ENCODE measurements at regions not wholly inside any gene's neighbourhood (a gene's known extent, or its start where the extent isn't known, plus 50 kb on each side); places are given as distances from the start of the nearest gene placed in this dataset.

DNA sequence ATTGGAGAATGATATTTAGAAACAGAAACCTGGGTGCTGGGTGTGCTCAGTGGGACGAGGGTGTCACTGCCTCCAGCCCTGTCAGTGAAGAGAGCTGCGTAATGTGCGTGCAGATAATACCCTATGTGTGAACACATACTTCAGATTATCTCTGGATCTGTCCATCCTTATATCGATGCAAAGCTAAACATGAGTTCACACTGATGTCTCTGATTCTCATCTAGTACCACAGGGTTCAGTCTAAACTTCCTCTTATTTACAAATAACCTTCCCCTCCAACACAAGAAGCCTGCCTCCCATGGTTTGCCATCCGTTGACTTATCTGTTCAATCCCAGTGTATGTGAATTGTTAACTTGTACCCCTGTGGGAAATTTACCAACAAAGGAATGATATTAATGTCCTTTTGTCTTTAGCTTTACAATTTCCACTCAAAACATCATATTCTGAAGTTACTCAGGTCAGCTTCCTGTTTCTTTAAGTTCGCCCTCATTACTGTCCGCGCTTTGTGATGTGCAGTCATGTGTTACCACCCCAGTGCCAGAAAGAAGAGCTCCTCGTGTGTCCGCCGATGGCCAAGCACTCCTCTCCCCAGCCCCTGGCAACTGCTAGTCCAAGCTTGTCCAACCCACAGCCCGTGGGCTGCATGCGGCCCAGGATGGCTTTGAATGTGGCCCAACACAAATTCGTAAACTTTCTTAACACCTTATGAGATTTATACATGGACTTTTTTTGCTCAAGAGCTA lies 108.2 kb downstream of the RTP5 start:
- TF ChIP-seq RFX5 (IDR thresholded peaks at IDR 0.05) = no peak
- TF ChIP-seq SMC3 (IDR thresholded peaks at IDR 0.05) = no peak
- no peak for TF ChIP-seq CHD2 (IDR thresholded peaks at IDR 0.05; ENCODE audit: low read length, partially characterized antibody)
- no peak for TF ChIP-seq ZFP36 (IDR thresholded peaks at IDR 0.05; ENCODE audit: borderline replicate concordance, partially characterized antibody)
- no peak for TF ChIP-seq FOSL2 (IDR thresholded peaks at IDR 0.05)
- no peak for TF ChIP-seq FOSL2 (CRISPR knock-in tag; IDR thresholded peaks at IDR 0.05)
- TF ChIP-seq FOSB (CRISPR knock-in tag; IDR thresholded peaks at IDR 0.05) = no peak
- no peak for TF ChIP-seq ZSCAN20 (CRISPR knock-in tag; IDR thresholded peaks at IDR 0.05)
- no peak for TF ChIP-seq ZNF302 (CRISPR knock-in tag; IDR thresholded peaks at IDR 0.05)
- no peak for TF ChIP-seq CHD4 (IDR thresholded peaks at IDR 0.05; ENCODE audit: borderline replicate concordance)
- TF ChIP-seq JUN (IDR thresholded peaks at IDR 0.05) = no peak
- TF ChIP-seq, protein P1, sequence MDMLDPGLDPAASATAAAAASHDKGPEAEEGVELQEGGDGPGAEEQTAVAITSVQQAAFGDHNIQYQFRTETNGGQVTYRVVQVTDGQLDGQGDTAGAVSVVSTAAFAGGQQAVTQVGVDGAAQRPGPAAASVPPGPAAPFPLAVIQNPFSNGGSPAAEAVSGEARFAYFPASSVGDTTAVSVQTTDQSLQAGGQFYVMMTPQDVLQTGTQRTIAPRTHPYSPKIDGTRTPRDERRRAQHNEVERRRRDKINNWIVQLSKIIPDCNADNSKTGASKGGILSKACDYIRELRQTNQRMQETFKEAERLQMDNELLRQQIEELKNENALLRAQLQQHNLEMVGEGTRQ (IDR thresholded peaks at IDR 0.05) = no peak
- no peak for TF ChIP-seq RCOR1 (IDR thresholded peaks at IDR 0.05; ENCODE audit: low read depth, low read length)
- TF ChIP-seq, protein P2, sequence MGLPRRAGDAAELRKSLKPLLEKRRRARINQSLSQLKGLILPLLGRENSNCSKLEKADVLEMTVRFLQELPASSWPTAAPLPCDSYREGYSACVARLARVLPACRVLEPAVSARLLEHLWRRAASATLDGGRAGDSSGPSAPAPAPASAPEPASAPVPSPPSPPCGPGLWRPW (IDR thresholded peaks at IDR 0.05) = no peak
- TF ChIP-seq EHMT2 (IDR thresholded peaks at IDR 0.05; ENCODE audit: low read depth) = no peak
- TF ChIP-seq HOXB13 (CRISPR knock-in tag; IDR thresholded peaks at IDR 0.05; ENCODE audit: low read depth) = no peak
- no peak for TF ChIP-seq RARB (CRISPR knock-in tag; IDR thresholded peaks at IDR 0.05)
- no peak for FAIRE-seq

DNA sequence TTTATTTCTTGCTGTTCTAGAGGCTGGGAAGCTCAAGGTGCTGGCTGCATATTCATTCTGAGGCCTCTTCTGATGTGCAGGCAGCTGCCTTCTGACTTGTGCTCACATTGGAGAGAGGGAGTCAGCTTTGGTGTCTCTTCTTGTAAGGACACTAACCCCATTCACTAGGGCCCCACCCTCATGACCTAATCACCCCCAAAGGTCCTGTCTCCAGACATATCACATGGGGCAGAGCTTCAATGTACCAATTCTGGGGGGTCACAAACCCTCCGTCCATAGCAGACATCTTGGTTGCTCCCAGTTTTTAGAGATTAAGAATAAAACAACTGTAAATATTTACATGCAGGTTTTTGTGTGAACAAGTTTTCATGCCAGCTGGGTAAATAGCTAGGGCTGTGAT lies 109.1 kb downstream of the RTP5 start:
- ChIA-PET CTCF (interaction anchor here (1.0 to 2.2 kb wide), 3 partner anchors 13 to 61 kb away, joined by 3 to 15 read pairs (median 3); no protein-coding TSS in a partner anchor), POLR2A (no interaction called here)
- 81% methylated on average over 1 of the region's 1 CpG for WGBS (ENCODE audit: missing lambda C conversion rate)
- TF ChIP-seq NR3C1 (IDR thresholded peaks at IDR 0.05) (no peak), NPAS2 (CRISPR knock-in tag; IDR thresholded peaks at IDR 0.05; ENCODE audit: borderline replicate concordance) (no peak), TFCP2L1 (CRISPR knock-in tag; IDR thresholded peaks at IDR 0.05) (no peak), MAZ (IDR thresholded peaks at IDR 0.05; ENCODE audit: borderline replicate concordance, low read depth, low read length) (no peak), ZFP36 (IDR thresholded peaks at IDR 0.05; ENCODE audit: borderline replicate concordance, partially characterized antibody) (no peak), KDM1A (IDR thresholded peaks at IDR 0.05; ENCODE audit: low read depth) (no peak), JUNB (IDR thresholded peaks at IDR 0.05) (no peak), HOXB13 (CRISPR knock-in tag; IDR thresholded peaks at IDR 0.05; ENCODE audit: low read depth) (no peak), CBX2 (IDR thresholded peaks at IDR 0.05; ENCODE audit: borderline replicate concordance, low read depth) (no peak)
- TF ChIP-seq, protein P3, sequence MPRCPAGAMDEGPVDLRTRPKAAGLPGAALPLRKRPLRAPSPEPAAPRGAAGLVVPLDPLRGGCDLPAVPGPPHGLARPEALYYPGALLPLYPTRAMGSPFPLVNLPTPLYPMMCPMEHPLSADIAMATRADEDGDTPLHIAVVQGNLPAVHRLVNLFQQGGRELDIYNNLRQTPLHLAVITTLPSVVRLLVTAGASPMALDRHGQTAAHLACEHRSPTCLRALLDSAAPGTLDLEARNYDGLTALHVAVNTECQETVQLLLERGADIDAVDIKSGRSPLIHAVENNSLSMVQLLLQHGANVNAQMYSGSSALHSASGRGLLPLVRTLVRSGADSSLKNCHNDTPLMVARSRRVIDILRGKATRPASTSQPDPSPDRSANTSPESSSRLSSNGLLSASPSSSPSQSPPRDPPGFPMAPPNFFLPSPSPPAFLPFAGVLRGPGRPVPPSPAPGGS (IDR thresholded peaks at IDR 0.05) = no peak
- Histone ChIP-seq H3K4me3 (no peak overlapping the region), H3K9me3 (no peaks in the 10 kb centered on the region), H3K4me1 (no peaks in the 10 kb centered on the region), H3K27ac (no peak overlapping the region), H3K4me2 (no peak overlapping the region)
- no peak for FAIRE-seq
- ATAC-seq = no peak
- no peak for DNase-seq (ENCODE audit: low read depth in 1 of 2, low spot score in 1 of 2)

More for the DNA sequence above, 108.2 kb downstream of the RTP5 start:
- ATAC-seq (no peak), DNase-seq (ENCODE audit: low read depth in 1 of 2, low spot score in 1 of 2) (no peak)
- ChIA-PET POLR2A (no interaction called here), CTCF (interaction anchor here (0.6 to 2.2 kb wide), 4 partner anchors 12 to 1409 kb away, joined by 3 to 15 read pairs (median 3); no protein-coding TSS in a partner anchor)
- Histone ChIP-seq H3K27ac (no peak overlapping the region), H3K4me1 (no peaks in the 10 kb centered on the region), H3K4me2 (no peak overlapping the region), H3K9me3 (no peaks in the 10 kb centered on the region), H3K4me3 (no peak overlapping the region)
- 67% methylated on average over 14 of the region's 14 CpGs for WGBS (ENCODE audit: missing lambda C conversion rate)

Data from A549 (cell line).